DND-41 (cell line): ENCODE measurements at regions not wholly inside any gene's neighbourhood (a gene's known extent, or its start where the extent isn't known, plus 50 kb on each side); places are given as distances from the start of the nearest gene placed in this dataset.
"Not testable (repeated sequence)": the region's sequence is repeated elsewhere in the genome, so short reads cannot be mapped to it uniquely, and the experiment has no call there.

ENCODE experiments used
- ATAC-seq: fragments of 200-7000 bp; cut with Tn5 transposase; 3 replicates; pipeline ENCODE4 v1.9.1; 2021; ENCODE audit warnings: low read depth; ENCODE audit not compliant: insufficient read depth
- DNase-seq: peaks from one replicate; pipeline ENCODE4 v3.0.0-alpha.2; 2020
- H2AFZ ChIP-seq: 2 replicates; pipeline ENCODE4 v1.6.0; 2012; ENCODE audit warnings: low read depth, low read length
- H3K27ac ChIP-seq: 2 replicates; pipeline ENCODE4 v1.5.1; 2012; ENCODE audit warnings: low read length, inconsistent platforms
- H3K27me3 ChIP-seq: fragments of 200-600 bp; sonication (generic); 2 replicates; pipeline ENCODE4 v1.6.0; 2012; ENCODE audit warnings: low read length, mild to moderate bottlenecking, inconsistent platforms; ENCODE audit not compliant: insufficient read depth, poor library complexity
- H3K36me3 ChIP-seq: 2 replicates; pipeline ENCODE4 v1.5.1; 2012; ENCODE audit warnings: low read length, inconsistent platforms; ENCODE audit not compliant: insufficient read depth
- H3K4me1 ChIP-seq: 2 replicates; pipeline ENCODE4 v1.5.1; 2012; ENCODE audit warnings: mild to moderate bottlenecking, low read length; ENCODE audit not compliant: insufficient read depth
- H3K4me2 ChIP-seq: 2 replicates; pipeline ENCODE4 v1.6.0; 2012; ENCODE audit warnings: mild to moderate bottlenecking, moderate library complexity, low read length, inconsistent platforms; ENCODE audit not compliant: insufficient read depth
- H3K4me3 ChIP-seq, 2 experiments: fragments of 200-600 bp in 1 of 2; shearing (Covaris generic) in 1 of 2; 2 replicates each; pipeline ENCODE4 v1.5.1; 2012 to 2016; ENCODE audit warnings: inconsistent platforms in 2 of 2, low read length in 2 of 2, mild to moderate bottlenecking in 2 of 2, low read depth in 1 of 2, moderate library complexity in 1 of 2
- H3K79me2 ChIP-seq: 2 replicates; pipeline ENCODE4 v1.6.0; 2012; ENCODE audit warnings: low read length, inconsistent platforms; ENCODE audit not compliant: insufficient read depth
- H3K9ac ChIP-seq: 2 replicates; pipeline ENCODE4 v1.6.0; 2012; ENCODE audit warnings: low read depth, mild to moderate bottlenecking, inconsistent platforms, low read length, moderate library complexity
- H3K9me3 ChIP-seq: 2 replicates; pipeline ENCODE4 v1.5.1; 2012; ENCODE audit warnings: low read length, moderate library complexity, mild to moderate bottlenecking, inconsistent platforms; ENCODE audit not compliant: insufficient read depth, severe bottlenecking
- H4K20me1 ChIP-seq: 2 replicates; pipeline ENCODE4 v1.6.0; 2012; ENCODE audit warnings: low read length; ENCODE audit not compliant: insufficient read depth
- EZH2 ChIP-seq: IDR thresholded peaks from 3 replicates; pipeline ENCODE4 v1.6.1; 2012; ENCODE audit warnings: borderline replicate concordance, low read depth, mild to moderate bottlenecking, moderate library complexity, low read length, inconsistent platforms; ENCODE audit not compliant: severe bottlenecking
- TF ChIP-seq, protein P1 (sequence below): IDR thresholded peaks from 2 replicates; pipeline ENCODE4 v1.5.1; 2012; ENCODE audit warnings: borderline replicate concordance, low read length, moderate library complexity, mild to moderate bottlenecking; ENCODE audit not compliant: poor library complexity, severe bottlenecking; ENCODE audit errors: extremely low read depth

DNA sequence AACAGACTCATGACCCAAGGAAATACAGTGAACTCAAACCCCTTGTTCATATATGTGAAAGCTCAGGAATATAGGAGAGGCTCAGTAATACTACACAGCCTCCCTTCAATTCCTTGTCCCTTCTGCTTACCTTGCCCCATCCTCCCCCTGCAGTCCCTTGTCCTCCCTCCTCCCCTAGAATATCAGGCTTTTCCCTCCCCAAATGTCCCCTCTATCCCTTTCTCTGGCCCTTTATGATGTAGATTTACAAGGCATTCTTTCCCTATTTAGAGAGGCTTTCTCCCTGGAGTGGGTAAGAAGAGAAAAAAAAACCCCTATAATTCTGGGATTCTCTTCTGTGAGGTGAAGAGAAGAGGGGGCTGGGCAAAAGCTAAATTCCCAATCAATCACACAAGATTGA, 64.9 kb upstream of the KBTBD8 start:
- no peak for ATAC-seq
- Histone ChIP-seq H3K27me3 (no peaks in the 10 kb centered on the region), H3K9me3 (no peaks in the 10 kb centered on the region), H3K27ac (no peak overlapping the region), H3K4me2 (no peak overlapping the region), H3K36me3 (no peaks in the 10 kb centered on the region), H3K79me2 (no peaks in the 10 kb centered on the region), H2AFZ (no peak overlapping the region), H3K4me3 (no peak overlapping the region), H4K20me1 (no peaks in the 10 kb centered on the region), H3K9ac (no peak overlapping the region), H3K4me1 (no peaks in the 10 kb centered on the region)
- TF ChIP-seq EZH2: no peak
- TF ChIP-seq, protein P1, sequence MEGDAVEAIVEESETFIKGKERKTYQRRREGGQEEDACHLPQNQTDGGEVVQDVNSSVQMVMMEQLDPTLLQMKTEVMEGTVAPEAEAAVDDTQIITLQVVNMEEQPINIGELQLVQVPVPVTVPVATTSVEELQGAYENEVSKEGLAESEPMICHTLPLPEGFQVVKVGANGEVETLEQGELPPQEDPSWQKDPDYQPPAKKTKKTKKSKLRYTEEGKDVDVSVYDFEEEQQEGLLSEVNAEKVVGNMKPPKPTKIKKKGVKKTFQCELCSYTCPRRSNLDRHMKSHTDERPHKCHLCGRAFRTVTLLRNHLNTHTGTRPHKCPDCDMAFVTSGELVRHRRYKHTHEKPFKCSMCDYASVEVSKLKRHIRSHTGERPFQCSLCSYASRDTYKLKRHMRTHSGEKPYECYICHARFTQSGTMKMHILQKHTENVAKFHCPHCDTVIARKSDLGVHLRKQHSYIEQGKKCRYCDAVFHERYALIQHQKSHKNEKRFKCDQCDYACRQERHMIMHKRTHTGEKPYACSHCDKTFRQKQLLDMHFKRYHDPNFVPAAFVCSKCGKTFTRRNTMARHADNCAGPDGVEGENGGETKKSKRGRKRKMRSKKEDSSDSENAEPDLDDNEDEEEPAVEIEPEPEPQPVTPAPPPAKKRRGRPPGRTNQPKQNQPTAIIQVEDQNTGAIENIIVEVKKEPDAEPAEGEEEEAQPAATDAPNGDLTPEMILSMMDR: no peak
- no peak for DNase-seq

DNA sequence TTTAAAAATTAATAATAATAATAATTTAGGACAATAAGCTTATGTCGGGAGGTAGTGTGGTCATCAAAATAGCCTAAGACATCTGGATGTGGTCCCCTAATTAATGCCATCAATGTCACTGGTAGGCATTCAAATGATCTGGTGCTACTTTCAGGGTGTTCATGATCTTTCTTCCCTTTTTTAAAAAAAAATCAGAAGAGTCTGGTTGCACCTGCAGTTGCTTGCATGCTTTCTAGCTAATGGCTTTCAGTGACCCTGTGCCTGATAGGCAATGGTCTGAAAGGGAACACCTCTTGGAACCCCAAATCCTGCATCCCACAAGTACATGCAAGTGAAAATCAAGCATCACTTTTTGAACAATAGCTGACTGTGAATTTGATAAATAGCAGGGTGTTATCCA, 64.1 kb upstream of the KBTBD8 start:
- no peaks in the 10 kb centered on the region for H4K20me1 ChIP-seq
- no peaks in the 10 kb centered on the region for H3K79me2 ChIP-seq
- H2AFZ ChIP-seq: no peak overlapping the region
- ATAC-seq (no peak), DNase-seq (no peak)
- no peaks in the 10 kb centered on the region for H3K9me3 ChIP-seq
- H3K4me2 ChIP-seq: no peak overlapping the region
- TF ChIP-seq EZH2: no peak
- TF ChIP-seq, protein P1: no peak
- H3K27ac ChIP-seq: no peak overlapping the region
- no peaks in the 10 kb centered on the region for H3K4me1 ChIP-seq
- H3K9ac ChIP-seq: no peak overlapping the region
- no peak overlapping the region for H3K4me3 ChIP-seq
- H3K36me3 ChIP-seq: no peaks in the 10 kb centered on the region
- H3K27me3 ChIP-seq: no peaks in the 10 kb centered on the region

DNA sequence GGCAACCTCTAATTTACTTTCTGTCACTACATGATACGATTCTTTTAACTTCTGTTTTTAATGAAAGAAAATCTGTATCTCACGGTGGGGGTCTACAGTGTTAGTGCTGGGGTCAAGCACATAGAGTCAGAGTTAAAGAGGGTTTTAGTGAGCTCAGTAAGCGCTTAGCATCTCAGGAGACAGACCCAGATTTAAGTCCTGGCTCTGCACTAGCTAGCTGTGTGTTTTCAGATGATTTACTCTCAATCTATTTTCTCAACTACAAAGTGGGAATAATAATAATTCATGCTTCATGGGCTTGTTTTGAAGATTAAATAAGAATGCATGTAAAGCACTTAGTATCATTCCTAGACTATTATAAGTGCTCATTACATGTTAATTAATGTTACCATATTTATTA, 63.4 kb upstream of the KBTBD8 start:
- Histone ChIP-seq H3K36me3 (no peaks in the 10 kb centered on the region), H3K9ac (no peak overlapping the region), H3K4me1 (no peaks in the 10 kb centered on the region), H3K79me2 (no peaks in the 10 kb centered on the region), H3K4me2 (no peak overlapping the region), H3K9me3 (no peaks in the 10 kb centered on the region), H2AFZ (no peak overlapping the region), H3K27ac (no peak overlapping the region), H4K20me1 (no peaks in the 10 kb centered on the region), H3K4me3 (no peak overlapping the region), H3K27me3 (no peaks in the 10 kb centered on the region)
- ATAC-seq: no peak
- no peak for DNase-seq
- no peak for TF ChIP-seq EZH2
- TF ChIP-seq, protein P1: no peak

DNA sequence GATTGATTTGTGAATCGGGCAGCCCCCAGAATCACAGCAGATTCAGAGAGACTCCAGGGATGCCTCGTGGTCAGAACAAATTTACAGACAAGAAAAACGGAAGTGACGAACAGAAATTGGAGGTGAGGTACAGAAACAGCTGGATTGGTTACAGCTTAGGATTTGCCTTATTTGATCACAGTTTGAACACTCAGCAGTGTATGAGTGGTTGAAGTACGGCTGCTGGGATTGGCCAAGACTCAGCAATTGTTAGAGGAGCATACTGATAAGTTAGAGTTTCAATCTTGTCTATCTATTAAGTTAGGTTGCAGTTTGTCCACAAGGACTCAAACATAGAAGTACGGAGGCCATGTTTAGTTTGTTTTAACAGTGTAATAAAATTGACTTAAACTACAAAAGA, 61.1 kb upstream of the KBTBD8 start:
- H3K36me3 ChIP-seq, DNase-seq, H3K4me1 ChIP-seq, H3K79me2 ChIP-seq, H3K27ac ChIP-seq, H4K20me1 ChIP-seq, H3K9me3 ChIP-seq, ATAC-seq, H2AFZ ChIP-seq, H3K9ac ChIP-seq, H3K27me3 ChIP-seq, H3K4me3 ChIP-seq, H3K4me2 ChIP-seq: not testable (repeated sequence)
